Astrocyte of the spinal cord (primary cell): ENCODE measurements at regions not wholly inside any gene's neighbourhood (a gene's known extent, or its start where the extent isn't known, plus 50 kb on each side); places are given as distances from the start of the nearest gene placed in this dataset.

Source experiments
- DNase-seq: peaks from one replicate; pipeline ENCODE4 v3.0.0; 2011; ENCODE audit warnings: low read depth, low spot score
- H3K4me3 ChIP-seq: 2 replicates; pipeline ENCODE4 v1.5.1; 2011; ENCODE audit warnings: low read depth, mild to moderate bottlenecking, low read length, moderate library complexity
- in situ Hi-C: cut with HindIII; loops from 2 replicates; pipeline ENCODE4 v1.10.0; 2017; ENCODE audit warnings: low sequenced_read_pairs
- TF ChIP-seq, protein P1 (sequence below): IDR thresholded peaks from 2 replicates; pipeline ENCODE4 v1.5.1; 2012; ENCODE audit warnings: low read depth, mild to moderate bottlenecking, low read length, inconsistent platforms

DNA sequence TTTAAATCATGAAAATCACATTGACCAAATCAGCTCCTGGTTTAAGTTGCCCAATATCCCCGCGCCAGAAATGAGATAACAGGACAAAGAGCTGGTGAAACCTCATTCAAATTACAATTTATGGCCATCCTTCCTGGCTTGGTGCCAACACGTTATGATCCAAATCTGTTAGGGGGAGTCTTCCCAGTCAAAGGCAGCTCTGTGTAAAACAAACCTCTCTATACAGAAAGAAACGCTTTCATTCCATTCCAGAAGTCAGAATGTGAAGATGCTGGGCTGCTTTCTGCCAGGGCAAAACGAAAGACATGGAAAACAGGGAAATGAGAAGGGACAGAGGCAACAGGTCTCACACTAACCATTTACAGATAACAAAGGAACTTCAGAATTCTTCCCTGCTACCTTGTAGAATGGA, 53.5 kb upstream of the TIAM1 start:
- in situ Hi-C loops: no loop called here
- no peak overlapping the region for H3K4me3 ChIP-seq
- TF ChIP-seq, protein P1, sequence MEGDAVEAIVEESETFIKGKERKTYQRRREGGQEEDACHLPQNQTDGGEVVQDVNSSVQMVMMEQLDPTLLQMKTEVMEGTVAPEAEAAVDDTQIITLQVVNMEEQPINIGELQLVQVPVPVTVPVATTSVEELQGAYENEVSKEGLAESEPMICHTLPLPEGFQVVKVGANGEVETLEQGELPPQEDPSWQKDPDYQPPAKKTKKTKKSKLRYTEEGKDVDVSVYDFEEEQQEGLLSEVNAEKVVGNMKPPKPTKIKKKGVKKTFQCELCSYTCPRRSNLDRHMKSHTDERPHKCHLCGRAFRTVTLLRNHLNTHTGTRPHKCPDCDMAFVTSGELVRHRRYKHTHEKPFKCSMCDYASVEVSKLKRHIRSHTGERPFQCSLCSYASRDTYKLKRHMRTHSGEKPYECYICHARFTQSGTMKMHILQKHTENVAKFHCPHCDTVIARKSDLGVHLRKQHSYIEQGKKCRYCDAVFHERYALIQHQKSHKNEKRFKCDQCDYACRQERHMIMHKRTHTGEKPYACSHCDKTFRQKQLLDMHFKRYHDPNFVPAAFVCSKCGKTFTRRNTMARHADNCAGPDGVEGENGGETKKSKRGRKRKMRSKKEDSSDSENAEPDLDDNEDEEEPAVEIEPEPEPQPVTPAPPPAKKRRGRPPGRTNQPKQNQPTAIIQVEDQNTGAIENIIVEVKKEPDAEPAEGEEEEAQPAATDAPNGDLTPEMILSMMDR: no peak
- DNase-seq: no peak

DNA sequence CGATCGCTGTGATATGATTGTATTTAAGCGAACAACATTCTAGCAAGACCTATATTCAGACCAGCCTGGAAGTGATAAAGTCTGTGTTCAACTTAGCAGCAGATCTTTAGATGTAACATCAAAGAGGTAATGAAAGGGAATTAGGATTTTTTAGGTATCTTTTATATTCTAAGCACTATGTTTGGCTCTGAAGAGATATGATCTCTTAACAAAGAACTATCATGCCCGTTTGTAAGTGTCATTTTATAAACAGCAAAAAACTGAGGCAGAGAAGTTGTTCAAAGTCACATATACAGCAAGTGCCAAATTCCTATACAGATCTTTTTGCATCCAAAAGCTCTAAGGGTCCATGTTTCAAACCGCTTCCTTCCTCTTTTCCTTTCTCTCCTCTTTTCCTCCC, 53.0 kb upstream of the TIAM1 start:
- no peak overlapping the region for H3K4me3 ChIP-seq
- TF ChIP-seq, protein P1: no peak
- DNase-seq: no peak
- in situ Hi-C loops: no loop called here

DNA sequence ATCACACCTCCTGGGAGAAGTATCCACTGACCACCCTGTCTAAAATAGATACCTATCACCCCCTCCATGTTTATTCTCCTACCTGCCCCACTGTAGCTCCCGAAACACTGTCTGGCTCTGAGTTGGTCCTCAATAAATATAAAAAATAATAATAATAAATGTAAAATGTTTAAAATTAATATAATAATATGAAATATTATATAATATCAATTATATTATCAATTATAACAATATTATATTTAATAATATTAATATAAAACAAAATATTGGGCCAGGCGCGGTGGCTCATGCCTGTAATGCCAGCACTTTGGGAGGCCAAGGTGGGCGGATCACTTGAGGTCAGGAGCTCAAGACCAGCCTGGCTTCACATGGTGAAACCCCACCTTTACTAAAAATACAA, 52.3 kb upstream of the TIAM1 start:
- TF ChIP-seq, protein P1: no peak
- in situ Hi-C loops: no loop called here
- H3K4me3 ChIP-seq: no peak overlapping the region
- no peak for DNase-seq

DNA sequence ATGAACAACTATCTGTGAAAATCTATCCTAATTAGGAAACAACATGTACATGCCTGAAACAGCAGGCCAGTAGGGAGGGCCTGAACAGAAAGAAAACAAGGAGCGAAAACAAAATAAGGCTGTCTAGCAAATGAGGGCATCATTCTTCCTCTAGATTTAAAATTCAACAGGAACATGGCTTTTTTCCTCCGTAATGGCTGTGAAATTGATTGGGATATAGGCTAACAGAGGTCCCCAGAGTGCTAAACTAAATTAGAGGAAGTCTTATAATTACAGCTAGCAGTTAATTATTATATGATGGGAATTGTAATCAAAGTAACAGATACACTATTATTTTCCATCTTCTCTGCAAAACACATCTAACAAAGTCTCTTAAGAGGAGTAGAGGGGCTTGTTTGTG, 51.7 kb upstream of the TIAM1 start:
- no peak for DNase-seq
- TF ChIP-seq, protein P1: no peak
- in situ Hi-C loops: no loop called here
- H3K4me3 ChIP-seq: no peak overlapping the region

DNA sequence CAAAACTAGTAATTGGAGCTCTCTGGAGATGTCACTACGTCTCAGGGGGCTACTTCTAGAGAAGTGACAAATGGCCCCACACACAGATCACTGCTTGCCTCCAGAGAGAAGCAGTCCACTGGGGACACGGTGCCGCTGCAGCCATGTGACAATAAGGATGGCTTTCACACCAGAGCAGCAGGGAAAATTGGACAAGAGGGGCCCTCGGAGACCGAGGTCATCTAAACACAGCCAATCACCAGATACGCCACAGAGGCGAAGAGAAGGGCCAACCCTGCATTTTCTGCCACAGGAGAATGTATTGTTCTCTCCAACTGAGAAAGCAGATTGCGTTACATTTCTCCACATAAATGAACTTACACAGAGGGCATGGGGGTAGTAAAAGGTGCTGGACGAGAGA, 51.2 kb upstream of the TIAM1 start:
- no peak for DNase-seq
- TF ChIP-seq, protein P1: no peak
- in situ Hi-C loops: no loop called here
- no peak overlapping the region for H3K4me3 ChIP-seq

DNA sequence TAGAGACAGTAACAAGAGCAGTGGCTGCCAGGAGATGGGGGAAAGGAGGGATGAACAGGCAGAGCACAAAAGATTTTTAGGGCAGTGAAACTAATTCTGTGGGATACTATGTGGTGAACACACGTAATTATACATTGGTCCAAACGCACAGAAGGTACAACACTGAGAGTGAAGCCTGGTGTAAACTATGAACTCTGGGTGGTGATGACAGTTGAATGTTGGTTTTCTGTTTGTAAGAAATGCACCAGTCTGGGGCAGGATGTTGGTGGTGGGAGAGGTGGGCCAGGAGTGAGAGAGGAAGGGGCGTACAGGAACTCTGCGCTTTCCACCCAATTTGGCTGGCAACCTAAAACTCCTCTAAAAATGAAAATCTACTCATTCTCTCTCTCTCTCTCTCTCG, 50.2 kb upstream of the TIAM1 start:
- in situ Hi-C loops: no loop called here
- no peak for DNase-seq

More for the DNA sequence above, 50.2 kb upstream of the TIAM1 start:
- TF ChIP-seq, protein P1: no peak
- H3K4me3 ChIP-seq: no peak overlapping the region
